ENCODE measurements at regions not wholly inside any gene's neighbourhood (a gene's known extent, or its start where the extent isn't known, plus 50 kb on each side); places are given as distances from the start of the nearest gene placed in this dataset.

DNA sequence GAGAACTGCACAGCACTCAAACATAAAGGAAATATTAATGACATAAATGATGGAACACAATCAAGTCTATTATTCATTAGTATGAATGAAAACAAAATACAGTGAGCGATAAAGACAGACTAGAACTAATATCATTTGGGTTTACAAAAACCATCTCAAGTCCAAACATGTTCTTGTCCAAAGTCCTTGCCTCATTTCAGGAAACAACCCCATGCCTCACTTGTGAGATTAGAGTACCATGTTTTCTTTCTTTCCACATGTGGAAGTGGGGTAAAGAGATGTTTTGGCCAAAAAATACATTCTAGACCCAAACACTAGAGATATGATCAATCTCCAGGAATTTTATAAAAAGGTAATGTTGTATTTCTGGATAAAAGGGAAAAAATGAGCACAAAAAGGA is 53.3 kb upstream of the NFE2L2 start:
- no peak overlapping the region for H3K4me3 Mint-ChIP-seq
- H3K79me2 ChIP-seq (ENCODE audit: insufficient read depth, low read length) = no peaks in the 10 kb centered on the region
- H2AK5ac ChIP-seq (ENCODE audit: insufficient read length, low read length) = no peak overlapping the region
- no CpG with 5 or more reads among the region's 1 CpG for WGBS (ENCODE audit: extremely low coverage, insufficient read length, low lambda C conversion rate)
- no peak overlapping the region for H3K4me2 ChIP-seq (ENCODE audit: insufficient read depth, insufficient read length, low read length)
- H3K27ac Mint-ChIP-seq = no peak overlapping the region
- H3K36me3 Mint-ChIP-seq (ENCODE audit: insufficient read depth in 1 of 3, low read depth in 3 of 3) = no peaks in the 10 kb centered on the region
- no peak overlapping the region for H2BK15ac ChIP-seq (ENCODE audit: low read depth, low read length)
- no peak overlapping the region for H4K5ac ChIP-seq (ENCODE audit: insufficient read length, low read depth, low read length)
- no peaks in the 10 kb centered on the region for H3K79me1 ChIP-seq (ENCODE audit: insufficient read depth, low read depth, low read length, poor library complexity, severe bottlenecking)
- H3K27ac ChIP-seq (ENCODE audit: insufficient read length, low read depth, low read length) = no peak overlapping the region
- H3K56ac ChIP-seq (ENCODE audit: insufficient read length, low read depth, low read length) = no peak overlapping the region
- TF ChIP-seq, protein P1, sequence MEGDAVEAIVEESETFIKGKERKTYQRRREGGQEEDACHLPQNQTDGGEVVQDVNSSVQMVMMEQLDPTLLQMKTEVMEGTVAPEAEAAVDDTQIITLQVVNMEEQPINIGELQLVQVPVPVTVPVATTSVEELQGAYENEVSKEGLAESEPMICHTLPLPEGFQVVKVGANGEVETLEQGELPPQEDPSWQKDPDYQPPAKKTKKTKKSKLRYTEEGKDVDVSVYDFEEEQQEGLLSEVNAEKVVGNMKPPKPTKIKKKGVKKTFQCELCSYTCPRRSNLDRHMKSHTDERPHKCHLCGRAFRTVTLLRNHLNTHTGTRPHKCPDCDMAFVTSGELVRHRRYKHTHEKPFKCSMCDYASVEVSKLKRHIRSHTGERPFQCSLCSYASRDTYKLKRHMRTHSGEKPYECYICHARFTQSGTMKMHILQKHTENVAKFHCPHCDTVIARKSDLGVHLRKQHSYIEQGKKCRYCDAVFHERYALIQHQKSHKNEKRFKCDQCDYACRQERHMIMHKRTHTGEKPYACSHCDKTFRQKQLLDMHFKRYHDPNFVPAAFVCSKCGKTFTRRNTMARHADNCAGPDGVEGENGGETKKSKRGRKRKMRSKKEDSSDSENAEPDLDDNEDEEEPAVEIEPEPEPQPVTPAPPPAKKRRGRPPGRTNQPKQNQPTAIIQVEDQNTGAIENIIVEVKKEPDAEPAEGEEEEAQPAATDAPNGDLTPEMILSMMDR (conservative IDR thresholded peaks at IDR 0.05) = no peak
- H3K27me3 Mint-ChIP-seq (ENCODE audit: low read depth) = no peaks in the 10 kb centered on the region
- H3K23me2 ChIP-seq (ENCODE audit: insufficient read length, low read depth, low read length, poor library complexity, severe bottlenecking) = no peaks in the 10 kb centered on the region
- H3K9me3 Mint-ChIP-seq = no peaks in the 10 kb centered on the region
- no peaks in the 10 kb centered on the region for H3K27me3 ChIP-seq (ENCODE audit: insufficient read depth, low read length)
- DNase-seq = no peak
- no peak overlapping the region for H4K8ac ChIP-seq (replicated peaks; ENCODE audit: insufficient read length, low read depth, low read length)
- H2AFZ ChIP-seq (ENCODE audit: low read length) = no peak overlapping the region
- no peak overlapping the region for H2BK20ac ChIP-seq (ENCODE audit: low read depth, low read length, poor library complexity, severe bottlenecking)
- H2BK120ac ChIP-seq (ENCODE audit: low read depth, low read length, poor library complexity, severe bottlenecking) = no peak overlapping the region
- H3K23ac ChIP-seq (ENCODE audit: insufficient read length, low read depth, low read length) = no peak overlapping the region
- no peak overlapping the region for H3T11ph ChIP-seq (ENCODE audit: low read length)
- H3K14ac ChIP-seq (ENCODE audit: insufficient read depth, low read length) = no peak overlapping the region
- H3K18ac ChIP-seq (ENCODE audit: insufficient read length, low read depth, low read length) = no peak overlapping the region
- no peaks in the 10 kb centered on the region for H3K9me3 ChIP-seq (ENCODE audit: control insufficient read depth, low read depth, low read length)
- H3K4me1 ChIP-seq (ENCODE audit: insufficient read depth, low read length) = peaks cover 2% of the 10 kb centered on the region
- peaks cover 24 to 29% of the 10 kb centered on the region in 2 experiments for H3K4me1 Mint-ChIP-seq
- no peak overlapping the region for H2BK5ac ChIP-seq (ENCODE audit: insufficient read length, low read length)
- no peak overlapping the region for H2BK12ac ChIP-seq (ENCODE audit: insufficient read length, low read depth, low read length)
- H4K20me1 ChIP-seq (ENCODE audit: control insufficient read depth, insufficient read depth, insufficient read length) = no peaks in the 10 kb centered on the region
- H3K4ac ChIP-seq (ENCODE audit: low read depth, low read length) = no peak overlapping the region
- no peak overlapping the region for H3K9ac ChIP-seq (ENCODE audit: extremely low read depth, insufficient read length, low read length)
- H4K91ac ChIP-seq (ENCODE audit: insufficient read length, low read depth, low read length) = no peak overlapping the region

Data from H9 (cell line).